HG03097 (cell line): ENCODE measurements at regions not wholly inside any gene's neighbourhood (a gene's known extent, or its start where the extent isn't known, plus 50 kb on each side); places are given as distances from the start of the nearest gene placed in this dataset.
"Not testable (repeated sequence)": the region's sequence is repeated elsewhere in the genome, so short reads cannot be mapped to it uniquely, and the experiment has no call there.

Experiments used
- ATAC-seq: cut with Tn5 transposase; IDR thresholded peaks from one replicate; pipeline ENCODE4 v1.9.1; 2021; ENCODE audit not compliant: unreplicated experiment, low FRiP score

DNA sequence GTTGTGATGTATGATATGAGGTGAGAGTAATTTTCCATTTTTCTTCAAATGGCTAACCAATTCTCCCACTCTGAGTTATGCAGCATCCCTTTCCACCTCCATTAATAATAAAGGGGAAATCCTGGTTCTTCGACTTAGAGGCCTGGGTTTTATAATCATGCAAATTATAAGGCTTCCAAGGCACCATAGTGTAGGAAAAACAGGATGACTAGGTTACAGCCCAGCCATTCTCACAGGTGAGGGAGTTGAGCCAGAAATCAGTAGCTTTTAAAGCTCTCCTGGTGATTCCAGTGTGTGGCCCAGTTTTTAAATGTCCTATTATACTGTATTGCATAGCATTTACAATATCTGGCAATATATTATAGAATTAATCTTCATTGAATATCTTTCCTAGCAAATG is 203.1 kb downstream of the ARHGEF9 start:
- no peak for ATAC-seq

DNA sequence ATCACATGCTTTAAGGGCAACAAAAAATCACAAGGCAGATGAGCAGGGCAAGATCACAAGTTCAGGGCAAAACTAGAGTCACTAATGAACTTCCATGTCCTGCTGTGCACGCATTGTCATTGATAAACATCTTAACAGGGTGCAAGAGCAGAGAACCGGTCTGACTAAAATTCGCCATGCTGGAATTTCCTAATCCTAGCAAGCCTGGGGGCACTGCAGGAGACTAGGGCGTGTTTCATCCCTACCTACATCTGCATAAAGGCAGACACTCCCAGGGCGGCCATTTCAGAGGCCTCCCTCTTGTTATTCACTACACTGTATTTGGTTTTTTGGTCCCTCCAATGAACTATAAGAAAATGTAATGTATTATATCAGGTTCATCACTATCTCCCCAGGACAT is 203.6 kb downstream of the ARHGEF9 start:
- no peak for ATAC-seq

DNA sequence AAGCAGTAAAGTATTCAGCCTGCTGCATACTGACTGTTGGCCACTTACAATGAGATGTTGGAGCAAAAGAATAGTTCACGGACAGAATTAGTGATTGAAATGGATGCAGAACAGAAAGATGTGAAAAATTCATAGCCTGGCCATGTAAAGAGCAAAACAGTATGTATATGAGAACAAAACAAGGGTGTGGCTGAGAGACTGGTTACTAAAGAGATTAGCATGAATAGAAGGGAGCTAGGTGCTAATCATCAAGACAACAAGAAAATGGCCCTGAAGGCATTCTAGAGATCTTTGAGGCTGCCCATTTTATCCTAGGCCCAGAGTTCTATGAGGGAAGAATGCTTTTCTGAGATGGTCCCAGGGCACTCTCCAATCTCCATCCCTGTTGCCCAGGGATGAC is 208.5 kb downstream of the ARHGEF9 start:
- no peak for ATAC-seq

DNA sequence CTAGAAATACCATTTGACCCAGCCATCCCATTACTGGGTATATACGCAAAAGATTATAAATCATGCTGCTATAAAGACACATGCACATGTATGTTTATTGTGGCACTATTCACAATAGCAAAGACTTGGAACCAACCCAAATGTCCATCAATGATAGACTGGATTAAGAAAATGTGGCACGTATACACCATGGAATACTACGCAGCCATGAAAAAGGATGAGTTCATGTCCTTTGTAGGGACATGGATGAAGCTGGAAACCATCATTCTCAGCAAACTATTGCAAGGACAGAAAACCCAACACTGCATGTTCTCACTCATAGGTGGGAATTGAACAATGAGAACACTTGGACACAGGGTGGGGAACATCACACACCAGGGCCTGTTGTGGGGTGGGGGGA is 209.3 kb downstream of the ARHGEF9 start:
- ATAC-seq = not testable (repeated sequence)

DNA sequence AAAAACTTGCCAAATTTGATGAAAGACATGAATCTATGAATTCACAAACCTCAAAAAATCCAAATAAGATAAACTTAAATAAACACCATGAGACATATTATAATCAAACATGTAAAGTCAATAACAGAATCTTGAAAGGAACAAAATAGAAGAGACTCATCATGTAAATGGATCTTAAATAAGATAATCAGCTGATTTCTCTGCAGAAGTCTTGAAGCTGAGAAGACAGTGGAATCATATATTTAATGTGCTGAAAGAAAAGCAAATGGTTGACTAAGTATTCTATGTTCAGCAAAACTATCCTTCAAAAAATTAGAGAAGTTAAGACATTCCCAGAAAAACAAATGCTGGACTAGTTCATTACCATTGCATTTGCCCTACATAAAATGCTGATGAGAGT is 215.7 kb upstream of the SPIN4 start:
- ATAC-seq = no peak

DNA sequence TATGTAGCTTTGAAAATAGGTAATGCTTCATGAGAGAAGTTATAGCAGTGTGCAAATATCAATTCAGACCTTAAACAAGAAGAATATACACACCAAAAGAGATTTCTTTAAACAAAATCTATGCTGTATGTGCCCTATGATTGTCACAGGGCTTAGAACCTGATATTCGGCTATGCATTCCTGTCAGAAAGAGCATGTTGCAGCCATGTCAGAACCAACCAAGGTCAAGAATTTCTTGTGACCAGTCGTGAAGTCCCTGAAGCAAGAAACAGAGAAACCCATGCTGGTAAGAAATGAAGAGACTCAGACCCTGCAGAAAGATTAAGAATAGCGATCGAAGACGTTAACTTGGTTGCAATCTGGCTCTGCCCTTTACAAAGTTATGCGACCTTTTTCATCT is 210.3 kb upstream of the SPIN4 start:
- no peak for ATAC-seq

DNA sequence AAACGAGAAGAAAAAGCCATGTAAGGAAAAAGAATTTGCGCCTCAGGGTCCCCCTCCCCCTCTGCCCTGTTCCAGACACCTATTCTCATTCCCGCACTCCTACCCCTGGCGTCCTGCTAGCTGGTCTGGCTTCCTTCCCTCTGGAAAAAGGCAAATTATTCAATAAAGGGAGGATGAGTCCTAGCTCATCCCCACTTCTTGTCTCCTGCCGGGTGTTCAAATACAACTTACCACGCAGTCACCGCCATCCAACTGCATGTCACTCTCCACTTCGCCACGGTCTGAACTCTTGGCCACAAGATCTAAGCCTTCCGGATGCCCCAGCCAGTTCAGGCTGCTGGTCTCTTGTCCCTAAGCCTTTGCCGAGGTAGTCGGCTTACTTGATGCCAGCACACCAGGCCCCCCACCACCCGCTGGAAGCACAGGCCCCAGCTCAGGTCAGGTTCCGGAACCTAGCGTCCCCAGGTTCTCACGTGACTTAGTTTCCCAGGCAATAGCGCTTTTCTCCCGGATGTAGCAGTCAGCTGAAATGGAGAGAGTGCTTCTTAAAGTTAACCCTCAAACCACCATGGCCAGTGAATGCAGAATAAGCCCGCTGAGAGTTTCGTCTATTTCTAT is 209.6 kb upstream of the SPIN4 start:
- ATAC-seq = peak; percentile 98

DNA sequence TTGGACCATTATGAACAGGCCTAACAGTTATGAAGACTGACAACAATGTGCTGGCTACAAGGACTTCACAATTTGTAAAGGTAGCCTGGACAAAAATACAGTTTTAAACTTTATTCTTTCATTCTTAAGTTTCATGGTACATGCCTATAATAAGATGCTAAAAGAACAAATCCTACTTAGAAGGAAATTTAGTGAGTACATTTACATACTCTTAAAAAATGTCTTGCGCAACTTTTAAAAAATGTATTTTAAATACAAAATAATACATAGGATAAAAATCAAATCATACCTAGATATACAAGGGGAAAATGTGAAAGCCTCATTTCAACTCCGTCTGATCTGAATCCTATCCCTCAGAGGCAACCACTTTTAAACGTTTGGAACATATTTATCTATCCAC is 200.7 kb upstream of the SPIN4 start:
- no peak for ATAC-seq

DNA sequence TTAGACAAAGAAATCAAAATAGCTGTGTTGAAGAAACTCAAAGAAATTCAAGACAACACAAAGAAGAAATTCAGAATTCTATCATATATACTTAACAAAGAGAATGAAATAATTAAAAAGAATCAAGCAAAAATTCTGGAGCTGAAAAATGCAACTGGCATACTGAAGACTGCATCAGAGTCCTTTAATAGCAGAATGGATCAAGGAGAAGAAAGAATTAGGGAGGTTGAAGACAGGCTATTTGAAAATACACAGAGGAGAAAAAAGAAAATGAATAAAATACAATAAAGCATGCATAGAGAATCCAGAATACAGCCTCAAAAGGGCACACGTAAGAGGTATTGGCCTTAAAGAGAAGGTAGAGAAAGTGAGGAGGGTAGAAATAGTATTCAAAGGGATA is 179.5 kb upstream of the SPIN4 start:
- no peak for ATAC-seq

DNA sequence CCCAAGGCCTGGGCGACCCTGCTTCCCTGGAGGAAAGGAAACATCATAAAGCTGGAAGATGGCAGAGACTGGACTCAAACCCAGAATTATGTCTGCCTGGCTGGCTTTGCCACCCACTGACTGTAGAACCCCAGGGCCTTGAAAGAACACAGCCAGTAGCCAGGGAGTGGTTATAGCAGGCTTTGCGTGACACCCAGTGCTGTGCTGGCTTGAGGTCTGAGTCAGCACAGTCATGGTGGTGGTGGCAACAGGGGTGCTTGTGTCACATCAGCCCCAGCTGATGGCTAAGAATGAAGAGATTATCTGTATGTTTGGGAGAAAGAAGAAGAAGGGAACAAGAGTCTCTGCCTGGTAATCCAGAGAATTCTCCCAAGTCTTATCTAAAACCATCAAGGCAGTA is 178.8 kb upstream of the SPIN4 start:
- ATAC-seq = no peak

DNA sequence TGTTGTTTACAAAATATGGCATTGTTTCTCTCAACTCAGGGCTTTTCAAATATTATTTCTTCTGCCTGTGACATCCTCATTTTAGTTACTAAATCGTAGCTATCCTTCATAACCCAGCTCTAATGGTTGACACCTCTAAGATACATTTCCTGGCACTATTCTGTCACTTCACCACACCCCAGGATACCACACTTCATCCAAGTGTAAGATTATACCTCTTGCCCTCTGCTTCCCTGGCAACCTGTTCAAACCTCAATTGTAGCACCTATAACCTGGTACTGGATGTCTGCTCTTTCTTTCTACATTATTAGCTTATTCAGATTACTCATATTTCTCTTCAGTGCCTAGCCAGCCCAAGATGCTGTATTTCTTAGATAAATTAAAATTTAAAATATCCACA is 175.7 kb upstream of the SPIN4 start:
- no peak for ATAC-seq

DNA sequence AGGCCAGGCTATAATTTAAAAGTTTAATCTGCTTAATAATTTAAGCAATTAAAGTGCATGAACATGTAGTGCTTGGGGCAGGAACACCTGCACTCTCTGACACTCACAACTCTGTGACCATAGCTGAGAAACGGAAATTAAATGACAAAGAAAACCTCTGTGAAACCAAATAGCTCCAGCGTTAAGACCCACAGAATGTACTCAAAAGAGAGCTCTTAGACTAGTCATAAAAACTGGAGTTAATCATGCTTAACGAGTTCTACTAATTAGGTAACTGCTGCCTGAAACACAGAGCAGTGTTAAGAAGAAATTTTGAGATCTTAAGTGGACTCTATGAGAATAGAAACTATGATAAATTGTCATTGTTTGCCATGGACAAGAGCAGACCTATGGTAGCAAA is 174.4 kb upstream of the SPIN4 start:
- ATAC-seq = no peak

DNA sequence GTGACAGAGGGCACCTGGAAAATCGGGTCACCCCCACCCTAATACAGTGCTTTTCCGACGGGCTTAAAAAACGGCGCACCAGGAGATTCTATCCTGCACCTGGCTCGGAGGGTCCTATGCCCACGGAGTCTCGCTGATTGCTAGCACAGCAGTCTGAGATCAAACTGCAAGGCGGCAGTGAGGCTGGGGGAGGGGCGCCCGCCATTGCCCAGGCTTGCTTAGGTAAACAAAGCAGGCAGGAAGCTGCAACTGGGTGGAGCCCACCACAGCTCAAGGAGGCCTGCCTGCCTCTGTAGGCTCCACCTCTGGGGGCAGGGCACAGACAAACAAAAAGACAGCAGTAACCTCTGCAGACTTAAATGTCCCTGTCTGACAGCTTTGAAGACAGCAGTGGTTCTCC is 168.2 kb upstream of the SPIN4 start:
- not testable (repeated sequence) for ATAC-seq

DNA sequence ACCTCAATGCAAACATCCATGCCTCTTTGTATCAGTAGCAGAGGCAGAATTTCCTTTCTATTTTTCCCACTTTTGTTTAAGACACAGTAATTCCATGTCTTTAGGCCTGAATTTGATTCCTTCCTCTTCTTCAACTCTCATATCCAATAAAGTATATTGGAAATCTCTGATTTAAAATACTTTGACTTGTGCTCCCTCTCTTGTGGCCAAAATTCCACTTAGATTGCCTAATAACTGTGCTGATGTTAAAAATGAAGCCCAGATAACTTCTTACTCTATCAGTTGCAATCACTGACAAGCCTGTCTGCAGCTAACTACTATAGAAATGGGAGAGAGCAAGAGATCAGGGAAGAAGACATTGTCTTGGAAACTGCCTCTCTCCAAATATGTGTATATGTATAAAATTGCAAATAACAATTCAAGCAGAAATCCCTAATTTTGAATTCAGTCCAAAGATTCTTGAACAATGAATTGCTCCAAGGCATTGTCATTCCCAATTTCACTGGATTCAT is 163.5 kb upstream of the SPIN4 start:
- no peak for ATAC-seq

DNA sequence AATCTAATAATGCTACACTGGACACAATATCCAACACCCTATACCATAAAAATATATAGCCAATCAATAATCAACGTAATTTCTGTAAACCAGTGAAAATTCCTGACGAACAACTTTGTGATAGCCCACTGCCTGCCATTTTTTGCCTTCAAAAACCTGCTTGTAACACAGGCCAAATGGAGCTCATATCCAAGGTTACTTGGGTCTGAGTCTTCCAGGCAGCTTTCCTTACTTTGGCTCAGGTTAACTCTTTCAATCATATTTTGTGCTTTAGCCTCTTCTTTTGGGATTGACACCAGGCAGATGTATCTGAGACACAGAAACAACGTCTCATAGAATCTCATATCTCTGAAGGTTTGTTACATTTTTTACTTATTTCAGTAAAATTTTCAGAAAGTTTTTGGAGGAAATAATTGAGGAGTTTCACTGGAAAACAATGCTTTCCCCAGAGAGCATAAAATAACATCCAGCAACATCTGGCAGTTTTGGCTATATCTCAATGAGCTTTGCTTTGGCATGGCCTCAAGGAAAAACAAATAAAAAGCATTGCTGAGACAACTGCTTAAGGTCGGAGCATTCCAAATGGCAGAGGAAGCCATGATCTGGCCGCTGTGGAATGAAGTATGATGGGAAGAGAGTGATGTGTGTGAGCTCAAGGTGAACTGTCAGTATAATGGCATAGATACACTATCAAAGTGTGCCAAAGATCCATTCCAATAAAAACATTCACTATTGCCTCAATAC is 162.9 kb upstream of the SPIN4 start:
- no peak for ATAC-seq

DNA sequence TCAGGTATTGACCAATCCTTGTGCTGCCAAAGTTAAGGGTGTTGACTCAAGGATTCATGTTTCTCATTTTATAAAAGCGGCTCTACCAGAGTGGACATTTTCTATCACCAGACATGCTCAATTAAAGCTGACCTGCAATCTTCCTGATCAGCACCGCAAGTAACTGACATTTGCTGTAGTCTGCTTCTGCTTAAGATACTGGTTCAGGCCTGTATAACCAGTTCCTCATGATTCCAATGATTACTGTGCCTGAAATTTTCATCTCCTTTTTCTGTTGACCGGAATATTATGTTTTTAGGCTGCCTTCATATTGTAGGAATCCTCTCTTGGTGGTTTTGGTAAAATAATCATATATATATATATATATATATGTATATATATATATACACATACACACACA is 160.2 kb upstream of the SPIN4 start:
- ATAC-seq = no peak

DNA sequence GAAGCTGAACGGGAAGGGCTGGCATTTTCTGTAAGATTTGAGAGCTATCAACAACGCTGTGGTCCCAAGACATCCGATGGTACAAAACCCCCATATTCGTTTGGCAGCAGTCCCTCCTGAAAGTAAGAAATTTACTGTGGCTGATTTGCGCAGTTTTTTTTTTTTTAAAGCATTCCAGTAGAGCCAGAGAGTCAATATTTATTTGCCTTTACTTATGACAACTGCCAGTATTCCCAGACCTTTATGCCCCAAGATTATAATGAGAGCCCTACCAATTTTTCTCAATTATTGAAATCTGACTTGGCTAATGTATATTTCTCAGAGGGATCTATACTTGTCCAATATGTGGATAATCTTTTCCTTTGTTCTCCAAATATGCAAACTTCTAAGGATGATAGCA is 157.5 kb upstream of the SPIN4 start:
- ATAC-seq = no peak

DNA sequence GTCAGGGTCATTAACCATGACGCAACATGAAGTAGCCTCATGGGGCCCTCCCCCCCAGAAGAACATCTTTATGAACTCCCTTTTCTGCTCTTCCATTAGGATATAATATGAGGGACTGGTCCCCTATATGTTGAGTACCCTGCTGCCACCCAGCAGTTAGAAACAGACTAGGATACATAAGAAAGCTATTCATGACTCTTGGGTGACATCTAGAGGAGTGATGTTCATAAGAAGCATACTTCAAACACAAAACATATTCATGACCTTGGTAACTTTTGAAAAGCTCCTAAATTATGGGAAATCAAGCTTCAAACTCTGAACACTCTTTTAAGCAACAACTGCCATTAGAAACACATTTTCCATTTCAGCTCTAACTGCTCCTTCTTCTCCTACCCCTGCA is 155.2 kb upstream of the SPIN4 start:
- ATAC-seq = no peak

DNA sequence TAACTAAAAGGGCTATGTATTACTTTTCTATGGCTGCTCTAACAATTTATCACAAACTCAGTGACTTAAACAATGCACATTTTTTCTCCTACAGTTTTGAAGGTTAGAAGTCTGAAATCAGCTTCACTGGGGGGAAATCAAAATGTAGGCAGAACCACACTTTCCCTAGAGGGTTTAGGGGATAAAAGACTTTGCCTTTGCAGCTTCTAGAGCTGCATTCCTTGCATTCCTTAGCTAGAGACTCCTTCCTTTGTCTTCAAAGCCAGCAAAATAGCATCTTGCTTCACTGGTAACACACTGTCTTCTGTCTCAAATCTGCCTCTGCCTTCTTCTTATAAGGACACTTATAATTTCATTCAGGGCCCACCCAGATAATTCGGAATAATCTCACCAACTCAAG is 152.4 kb upstream of the SPIN4 start:
- ATAC-seq = no peak

DNA sequence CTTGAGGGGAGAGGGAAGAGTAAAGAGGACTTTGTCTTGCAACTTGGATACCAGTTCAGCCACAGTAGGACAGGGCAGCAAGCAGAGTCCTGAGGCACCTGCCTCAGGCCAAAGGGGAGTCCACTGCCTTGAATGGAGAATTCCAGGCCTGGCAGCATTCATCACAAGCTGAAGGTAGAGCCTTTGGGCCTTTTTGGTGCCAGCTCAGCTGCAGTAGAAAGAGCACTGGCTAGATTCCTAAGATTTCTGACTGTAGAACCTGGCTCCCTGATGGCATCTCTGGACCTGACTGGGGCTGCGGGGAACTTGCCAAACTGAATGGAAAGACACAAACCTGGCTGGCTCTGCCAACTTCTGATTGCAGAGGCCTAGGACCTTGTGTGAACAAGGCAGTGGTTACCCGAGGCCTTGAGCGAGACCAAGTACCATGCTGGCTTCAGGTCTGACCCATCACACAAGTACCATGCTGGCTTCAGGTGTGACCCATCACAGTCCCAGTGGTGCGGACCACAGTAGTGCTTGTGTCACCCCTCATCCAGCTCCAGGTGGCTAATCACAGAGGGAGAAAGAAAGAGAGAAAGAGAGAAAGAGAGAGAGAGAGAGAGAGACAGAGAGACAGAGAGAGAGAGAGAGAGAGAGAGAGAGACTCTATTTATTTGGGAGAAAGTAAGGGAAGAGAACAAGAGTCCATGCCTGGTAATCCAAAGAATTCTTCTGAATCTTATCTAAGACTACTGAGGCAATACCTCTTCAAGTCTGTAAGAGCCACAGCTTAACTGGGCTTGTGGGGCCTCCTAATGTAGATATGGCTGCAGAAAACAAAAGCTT is 137.6 kb upstream of the SPIN4 start:
- no peak for ATAC-seq

DNA sequence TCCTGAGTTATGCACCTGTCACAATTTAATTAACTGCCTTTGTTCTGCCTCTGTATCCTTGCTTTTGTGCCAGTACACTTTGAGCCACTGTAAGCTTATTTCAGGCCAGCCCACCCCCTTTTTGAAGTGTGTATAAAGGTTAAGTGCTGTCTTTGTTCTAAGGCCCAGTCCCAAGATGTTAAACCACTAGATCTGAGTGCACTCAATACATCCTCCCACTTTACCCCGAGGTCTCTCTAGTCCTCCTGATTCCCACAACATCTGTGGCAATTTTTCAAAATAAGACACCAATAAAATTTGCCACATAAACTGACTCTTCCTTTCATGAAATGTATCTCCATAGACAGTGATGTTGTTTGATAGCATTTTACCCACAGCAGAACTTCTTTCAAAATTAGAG is 124.1 kb upstream of the SPIN4 start:
- ATAC-seq = no peak

DNA sequence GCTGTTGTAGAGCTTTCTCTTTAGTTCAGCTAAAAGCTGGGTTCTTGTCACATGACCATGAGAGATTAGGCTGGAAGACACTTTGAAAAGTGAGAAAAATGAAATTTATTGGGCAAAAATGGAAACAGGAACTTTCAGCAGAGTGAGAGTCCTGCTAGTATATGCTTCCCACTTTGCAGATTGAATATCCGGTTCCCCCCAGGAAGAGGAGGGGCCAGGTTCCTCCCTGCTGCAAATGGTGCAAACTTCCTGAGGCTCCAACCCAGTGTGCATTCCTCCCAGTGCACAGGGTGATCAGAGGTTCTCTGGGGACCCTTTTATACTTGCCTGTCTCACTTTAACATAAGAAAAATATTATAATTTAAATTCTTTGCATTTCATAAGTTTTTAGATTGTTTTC is 119.9 kb upstream of the SPIN4 start:
- ATAC-seq = no peak
